GM23338 (cell line): ENCODE measurements at regions not wholly inside any gene's neighbourhood (a gene's known extent, or its start where the extent isn't known, plus 50 kb on each side); places are given as distances from the start of the nearest gene placed in this dataset.

Experiments used
- ATAC-seq: fragments of 200-7000 bp; cut with Tn5 transposase; 3 replicates; pipeline ENCODE4 v1.9.1; 2020
- DNase-seq: peaks from one replicate; pipeline ENCODE4 v3.0.0-alpha.2; 2015; ENCODE audit warnings: low spot score
- H2AFZ ChIP-seq: fragments of 200-600 bp; sonication (generic); 2 replicates; pipeline ENCODE4 v1.8.0; 2016; ENCODE audit warnings: antibody characterized with exemption, mild to moderate bottlenecking, moderate library complexity
- H3F3A ChIP-seq: fragments of 200-600 bp; sonication (generic); replicated peaks from 2 replicates; pipeline ENCODE4 v1.8.0; 2017; ENCODE audit warnings: antibody characterized with exemption, mixed run types, low read depth
- H3K27ac ChIP-seq: fragments of 200-600 bp; sonication (generic); 2 replicates; pipeline ENCODE4 v1.6.1; 2016; ENCODE audit warnings: low read depth
- H3K27me3 ChIP-seq: fragments of 200-600 bp; sonication (generic); 2 replicates; pipeline ENCODE4 v1.8.0; 2016; ENCODE audit warnings: mild to moderate bottlenecking, mixed run types, moderate library complexity; ENCODE audit not compliant: insufficient read depth
- H3K36me3 ChIP-seq: fragments of 200-600 bp; sonication (generic); 2 replicates; pipeline ENCODE4 v1.8.0; 2016; ENCODE audit warnings: mild to moderate bottlenecking; ENCODE audit not compliant: insufficient read depth
- H3K4me1 ChIP-seq: fragments of 200-600 bp; sonication (generic); 2 replicates; pipeline ENCODE4 v1.8.0; 2016; ENCODE audit warnings: mild to moderate bottlenecking, moderate library complexity; ENCODE audit not compliant: insufficient read depth
- H3K4me2 ChIP-seq: fragments of 200-600 bp; sonication (generic); 2 replicates; pipeline ENCODE4 v1.7.1; 2017; ENCODE audit warnings: mixed run types
- H3K4me3 ChIP-seq: fragments of 200-600 bp; sonication (generic); 2 replicates; pipeline ENCODE4 v1.6.1; 2016; ENCODE audit warnings: mixed run types
- H3K79me2 ChIP-seq: fragments of 200-600 bp; sonication (generic); replicated peaks from 2 replicates; pipeline ENCODE4 v1.8.0; 2017; ENCODE audit warnings: mild to moderate bottlenecking; ENCODE audit not compliant: insufficient read depth
- H3K9me2 ChIP-seq: fragments of 200-600 bp; sonication (generic); 2 replicates; pipeline ENCODE4 v1.8.0; 2017; ENCODE audit not compliant: insufficient read depth
- H4K20me1 ChIP-seq: fragments of 200-600 bp; sonication (generic); replicated peaks from 2 replicates; pipeline ENCODE4 v1.8.0; 2017; ENCODE audit warnings: mild to moderate bottlenecking; ENCODE audit not compliant: insufficient read depth
- H3K27ac Mint-ChIP-seq: 2 replicates; pipeline ENCODE4 v1.8.0; 2020; ENCODE audit warnings: inconsistent platforms, mild to moderate bottlenecking, moderate library complexity, mixed read lengths
- H3K27me3 Mint-ChIP-seq: 3 replicates; pipeline ENCODE4 v1.8.0; 2022; ENCODE audit warnings: low read depth, mild to moderate bottlenecking, moderate library complexity, mixed read lengths, inconsistent platforms; ENCODE audit not compliant: insufficient read depth, poor library complexity
- H3K36me3 Mint-ChIP-seq: 3 replicates; pipeline ENCODE4 v1.8.0; 2021; ENCODE audit warnings: low read depth, mild to moderate bottlenecking, inconsistent platforms, moderate library complexity, mixed read lengths
- H3K4me1 Mint-ChIP-seq: 3 replicates; pipeline ENCODE4 v1.8.0; 2020; ENCODE audit warnings: mild to moderate bottlenecking, inconsistent platforms, mixed read lengths
- H3K4me3 Mint-ChIP-seq: 3 replicates; pipeline ENCODE4 v1.8.0; 2021; ENCODE audit warnings: moderate library complexity, mild to moderate bottlenecking, inconsistent platforms, mixed read lengths
- H3K9me3 Mint-ChIP-seq: 3 replicates; pipeline ENCODE4 v1.8.0; 2020; ENCODE audit warnings: moderate library complexity, mild to moderate bottlenecking, inconsistent platforms, mixed read lengths
- CREB1 ChIP-seq: fragments of 250-450 bp; sonication (Bioruptor Pico); IDR thresholded peaks from 2 replicates; pipeline ENCODE4 v1.5.0; 2020; ENCODE audit warnings: low read depth, mild to moderate bottlenecking, moderate library complexity
- EZH2 ChIP-seq: fragments of 200-600 bp; sonication (generic); IDR thresholded peaks from one replicate; pipeline ENCODE4 v1.8.0; 2017; ENCODE audit warnings: antibody characterized with exemption, mild to moderate bottlenecking, low read depth; ENCODE audit not compliant: unreplicated experiment
- EZH2phosphoT487 ChIP-seq: fragments of 200-600 bp; sonication (generic); IDR thresholded peaks from one replicate; pipeline ENCODE4 v1.8.1; 2018; ENCODE audit warnings: antibody characterized with exemption; ENCODE audit not compliant: unreplicated experiment
- JUNB ChIP-seq: IDR thresholded peaks from one replicate; pipeline ENCODE4 v1.6.1; 2016; ENCODE audit warnings: antibody characterized with exemption; ENCODE audit not compliant: unreplicated experiment
- NANOG ChIP-seq: IDR thresholded peaks from 2 replicates; pipeline ENCODE4 v1.6.1; 2016; ENCODE audit warnings: antibody characterized with exemption, borderline replicate concordance
- POLR2AphosphoS5 ChIP-seq: IDR thresholded peaks from 2 replicates; pipeline ENCODE4 v1.6.1; 2016; ENCODE audit warnings: antibody characterized with exemption, low read depth
- STAT1 ChIP-seq: IDR thresholded peaks from one replicate; pipeline ENCODE4 v1.6.1; 2016; ENCODE audit warnings: antibody characterized with exemption; ENCODE audit not compliant: unreplicated experiment
- ZNF114 ChIP-seq: fragments of 250-450 bp; sonication (Bioruptor Pico); IDR thresholded peaks from 2 replicates; pipeline ENCODE4 v1.5.0; 2020; ENCODE audit warnings: mild to moderate bottlenecking, moderate library complexity
- ZNF331 ChIP-seq: fragments of 250-450 bp; sonication (Bioruptor Pico); IDR thresholded peaks from 2 replicates; pipeline ENCODE4 v1.5.0; 2020; ENCODE audit warnings: low read depth, mild to moderate bottlenecking, moderate library complexity
- TF ChIP-seq, protein P1 (sequence below): IDR thresholded peaks from one replicate; pipeline ENCODE4 v1.6.1; 2018; ENCODE audit warnings: antibody characterized with exemption; ENCODE audit not compliant: unreplicated experiment
- TF ChIP-seq, protein P2 (sequence below): IDR thresholded peaks from 2 replicates; pipeline ENCODE4 v1.6.1; 2016; ENCODE audit warnings: antibody characterized with exemption
- TF ChIP-seq, protein P3 (sequence below), 2 experiments: fragments of 200-600 bp in 1 of 2; sonication (generic) in 1 of 2; conservative IDR thresholded peaks; 2 replicates each; pipeline versions ENCODE4 v1.5.1 to v1.6.1; 2016 to 2017; ENCODE audit warnings: antibody characterized with exemption in 2 of 2, low read depth in 2 of 2, mild to moderate bottlenecking in 2 of 2, moderate library complexity in 1 of 2

DNA sequence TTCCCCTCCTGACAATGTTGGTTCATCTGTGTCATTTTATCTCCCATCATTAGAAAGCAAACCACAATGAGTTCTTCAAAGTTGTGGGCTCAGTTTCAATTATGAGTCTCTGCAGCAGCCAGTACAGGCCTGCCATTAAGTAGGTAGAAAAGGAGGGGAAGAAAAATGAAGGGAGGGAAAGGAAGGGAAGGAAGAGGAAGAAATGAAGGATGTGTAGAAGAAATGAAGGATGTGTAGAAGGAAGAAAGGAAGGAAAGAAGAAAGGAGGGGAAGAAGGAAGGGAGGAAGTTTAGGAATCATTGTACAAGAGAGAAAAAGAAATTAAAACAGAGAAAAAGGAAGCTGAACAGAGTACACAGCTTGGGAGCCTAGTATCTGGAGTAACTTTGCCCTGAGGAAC is 498.3 kb upstream of the DAB1 start:
- peaks cover 3% of the 10 kb centered on the region; the same call in 1 of the 3 replicates for H3K4me1 Mint-ChIP-seq
- no peaks in the 10 kb centered on the region for H3K9me2 ChIP-seq
- H3K4me1 ChIP-seq, result peaks cover 5% of the 10 kb centered on the region
- no peak overlapping the region for H2AFZ ChIP-seq
- H3K36me3 Mint-ChIP-seq, result no peaks in the 10 kb centered on the region
- H3K4me3 ChIP-seq, result no peak overlapping the region
- H3K79me2 ChIP-seq, result no peaks in the 10 kb centered on the region
- no peaks in the 10 kb centered on the region for H3F3A ChIP-seq
- ATAC-seq, result no peak
- no peaks in the 10 kb centered on the region for H3K27me3 ChIP-seq
- TF ChIP-seq ZNF114 (CRISPR knock-in tag) (no peak), CREB1 (no peak), STAT1 (no peak), EZH2 (no peak), EZH2phosphoT487 (no peak), JUNB (no peak), POLR2AphosphoS5 (no peak), NANOG (no peak)
- TF ChIP-seq, protein P1, sequence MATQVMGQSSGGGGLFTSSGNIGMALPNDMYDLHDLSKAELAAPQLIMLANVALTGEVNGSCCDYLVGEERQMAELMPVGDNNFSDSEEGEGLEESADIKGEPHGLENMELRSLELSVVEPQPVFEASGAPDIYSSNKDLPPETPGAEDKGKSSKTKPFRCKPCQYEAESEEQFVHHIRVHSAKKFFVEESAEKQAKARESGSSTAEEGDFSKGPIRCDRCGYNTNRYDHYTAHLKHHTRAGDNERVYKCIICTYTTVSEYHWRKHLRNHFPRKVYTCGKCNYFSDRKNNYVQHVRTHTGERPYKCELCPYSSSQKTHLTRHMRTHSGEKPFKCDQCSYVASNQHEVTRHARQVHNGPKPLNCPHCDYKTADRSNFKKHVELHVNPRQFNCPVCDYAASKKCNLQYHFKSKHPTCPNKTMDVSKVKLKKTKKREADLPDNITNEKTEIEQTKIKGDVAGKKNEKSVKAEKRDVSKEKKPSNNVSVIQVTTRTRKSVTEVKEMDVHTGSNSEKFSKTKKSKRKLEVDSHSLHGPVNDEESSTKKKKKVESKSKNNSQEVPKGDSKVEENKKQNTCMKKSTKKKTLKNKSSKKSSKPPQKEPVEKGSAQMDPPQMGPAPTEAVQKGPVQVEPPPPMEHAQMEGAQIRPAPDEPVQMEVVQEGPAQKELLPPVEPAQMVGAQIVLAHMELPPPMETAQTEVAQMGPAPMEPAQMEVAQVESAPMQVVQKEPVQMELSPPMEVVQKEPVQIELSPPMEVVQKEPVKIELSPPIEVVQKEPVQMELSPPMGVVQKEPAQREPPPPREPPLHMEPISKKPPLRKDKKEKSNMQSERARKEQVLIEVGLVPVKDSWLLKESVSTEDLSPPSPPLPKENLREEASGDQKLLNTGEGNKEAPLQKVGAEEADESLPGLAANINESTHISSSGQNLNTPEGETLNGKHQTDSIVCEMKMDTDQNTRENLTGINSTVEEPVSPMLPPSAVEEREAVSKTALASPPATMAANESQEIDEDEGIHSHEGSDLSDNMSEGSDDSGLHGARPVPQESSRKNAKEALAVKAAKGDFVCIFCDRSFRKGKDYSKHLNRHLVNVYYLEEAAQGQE, result no peak
- TF ChIP-seq, protein P2, sequence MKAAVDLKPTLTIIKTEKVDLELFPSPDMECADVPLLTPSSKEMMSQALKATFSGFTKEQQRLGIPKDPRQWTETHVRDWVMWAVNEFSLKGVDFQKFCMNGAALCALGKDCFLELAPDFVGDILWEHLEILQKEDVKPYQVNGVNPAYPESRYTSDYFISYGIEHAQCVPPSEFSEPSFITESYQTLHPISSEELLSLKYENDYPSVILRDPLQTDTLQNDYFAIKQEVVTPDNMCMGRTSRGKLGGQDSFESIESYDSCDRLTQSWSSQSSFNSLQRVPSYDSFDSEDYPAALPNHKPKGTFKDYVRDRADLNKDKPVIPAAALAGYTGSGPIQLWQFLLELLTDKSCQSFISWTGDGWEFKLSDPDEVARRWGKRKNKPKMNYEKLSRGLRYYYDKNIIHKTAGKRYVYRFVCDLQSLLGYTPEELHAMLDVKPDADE, result no peak
- TF ChIP-seq, protein P3, sequence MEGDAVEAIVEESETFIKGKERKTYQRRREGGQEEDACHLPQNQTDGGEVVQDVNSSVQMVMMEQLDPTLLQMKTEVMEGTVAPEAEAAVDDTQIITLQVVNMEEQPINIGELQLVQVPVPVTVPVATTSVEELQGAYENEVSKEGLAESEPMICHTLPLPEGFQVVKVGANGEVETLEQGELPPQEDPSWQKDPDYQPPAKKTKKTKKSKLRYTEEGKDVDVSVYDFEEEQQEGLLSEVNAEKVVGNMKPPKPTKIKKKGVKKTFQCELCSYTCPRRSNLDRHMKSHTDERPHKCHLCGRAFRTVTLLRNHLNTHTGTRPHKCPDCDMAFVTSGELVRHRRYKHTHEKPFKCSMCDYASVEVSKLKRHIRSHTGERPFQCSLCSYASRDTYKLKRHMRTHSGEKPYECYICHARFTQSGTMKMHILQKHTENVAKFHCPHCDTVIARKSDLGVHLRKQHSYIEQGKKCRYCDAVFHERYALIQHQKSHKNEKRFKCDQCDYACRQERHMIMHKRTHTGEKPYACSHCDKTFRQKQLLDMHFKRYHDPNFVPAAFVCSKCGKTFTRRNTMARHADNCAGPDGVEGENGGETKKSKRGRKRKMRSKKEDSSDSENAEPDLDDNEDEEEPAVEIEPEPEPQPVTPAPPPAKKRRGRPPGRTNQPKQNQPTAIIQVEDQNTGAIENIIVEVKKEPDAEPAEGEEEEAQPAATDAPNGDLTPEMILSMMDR (conservative IDR thresholded peaks at IDR 0.05; ENCODE audit: low read depth in 2 of 2), result no peak
- H3K4me3 Mint-ChIP-seq, result no peak overlapping the region
- H3K9me3 Mint-ChIP-seq, result no peaks in the 10 kb centered on the region
- no peaks in the 10 kb centered on the region for H4K20me1 ChIP-seq
- no peak overlapping the region for H3K27ac ChIP-seq
- no peak for DNase-seq
- no peaks in the 10 kb centered on the region for H3K27me3 Mint-ChIP-seq
- H3K27ac Mint-ChIP-seq, result no peak overlapping the region
- H3K36me3 ChIP-seq, result no peaks in the 10 kb centered on the region
- no peak overlapping the region for H3K4me2 ChIP-seq

DNA sequence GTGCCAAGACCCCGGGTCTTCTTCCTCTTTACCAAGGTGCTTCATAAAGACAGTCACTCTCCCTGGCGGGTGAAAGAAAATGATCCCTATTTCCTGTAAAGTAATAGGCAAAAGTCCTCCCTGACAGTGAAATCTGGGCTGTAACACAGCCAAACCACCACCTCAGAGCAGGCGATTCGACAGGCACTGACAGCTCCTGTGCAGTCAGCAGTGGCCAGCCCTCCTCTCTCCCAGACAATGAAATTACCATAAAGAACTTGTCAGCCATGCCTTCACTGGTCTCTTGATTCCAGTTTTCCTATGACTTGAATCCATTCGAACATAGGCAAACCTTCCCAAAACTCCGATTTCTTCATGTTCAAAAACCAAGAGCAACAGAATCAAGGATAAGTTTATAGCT is 492.2 kb upstream of the DAB1 start:
- H3K79me2 ChIP-seq, result no peaks in the 10 kb centered on the region
- no peaks in the 10 kb centered on the region for H4K20me1 ChIP-seq
- Mint-ChIP-seq H3K4me3 (no peak overlapping the region), H3K27ac (no peak overlapping the region), H3K36me3 (no peaks in the 10 kb centered on the region), H3K27me3 (peaks cover 1% of the 10 kb centered on the region), H3K4me1 (no peaks in the 10 kb centered on the region), H3K9me3 (no peaks in the 10 kb centered on the region; the same call in 2 of the 3 replicates)
- ATAC-seq (no peak), DNase-seq (no peak)
- H3K27me3 ChIP-seq, result no peaks in the 10 kb centered on the region
- H3K4me1 ChIP-seq, result no peaks in the 10 kb centered on the region
- H3K36me3 ChIP-seq, result no peaks in the 10 kb centered on the region
- no peak overlapping the region for H3K4me3 ChIP-seq
- H3K27ac ChIP-seq, result no peak overlapping the region
- H3K4me2 ChIP-seq, result no peak overlapping the region
- no peak overlapping the region for H2AFZ ChIP-seq
- no peaks in the 10 kb centered on the region for H3F3A ChIP-seq
- no peaks in the 10 kb centered on the region for H3K9me2 ChIP-seq
- no peak for TF ChIP-seq NANOG
- no peak for TF ChIP-seq ZNF331 (CRISPR knock-in tag)
- TF ChIP-seq, protein P2, result no peak
